Muscle of back (tissue), 3 donors: ENCODE measurements at regions not wholly inside any gene's neighbourhood (a gene's known extent, or its start where the extent isn't known, plus 50 kb on each side); places are given as distances from the start of the nearest gene placed in this dataset.

ENCODE experiments used
- DNase-seq, 3 donors: peaks; one replicate each; pipeline versions ENCODE4 v3.0.0 to v3.0.0-alpha.2; 2013

- peak in 1 of 3 donors; percentile 18 for DNase-seq
Measured at GRCh38 chr12:20188930-20189653, 179.2 kb upstream of the PDE3A start.

- DNase-seq: peak in 1 of 3 donors; percentile 33
Measured at GRCh38 chr12:20189767-20190166, 178.6 kb upstream of the PDE3A start.

GRCh38 chr12:20194171-20194570, 174.2 kb upstream of the PDE3A start:
- no peak for DNase-seq

GRCh38 chr12:20196767-20197166, 171.6 kb upstream of the PDE3A start:
- no peak for DNase-seq

- no peak for DNase-seq
Measured at GRCh38 chr12:20197411-20197810, 170.9 kb upstream of the PDE3A start.

- no peak for DNase-seq
Measured at GRCh38 chr12:20199780-20200179, 168.6 kb upstream of the PDE3A start.

- no peak for DNase-seq
Measured at GRCh38 chr12:20201733-20202132, 166.6 kb upstream of the PDE3A start.

GRCh38 chr12:20205854-20206253, 162.5 kb upstream of the PDE3A start:
- no peak for DNase-seq

- DNase-seq: no peak
Measured at GRCh38 chr12:20206410-20206809, 161.9 kb upstream of the PDE3A start.

- no peak for DNase-seq
Measured at GRCh38 chr12:20210621-20211215, 157.6 kb upstream of the PDE3A start.

GRCh38 chr12:20211541-20211940, 156.8 kb upstream of the PDE3A start:
- peak in 1 of 3 donors; percentile 26 for DNase-seq

GRCh38 chr12:20211981-20212421, 156.3 kb upstream of the PDE3A start:
- peak; percentile 41 to 68 (median 49) for DNase-seq

GRCh38 chr12:20212658-20213555, 155.4 kb upstream of the PDE3A start:
- DNase-seq: peak; percentile 90 to 98 (median 94)

- DNase-seq: peak; percentile 66 to 85 (median 68)
Measured at GRCh38 chr12:20213723-20214625, 154.4 kb upstream of the PDE3A start.

GRCh38 chr12:20220339-20220738, 148.0 kb upstream of the PDE3A start:
- DNase-seq: no peak

- DNase-seq: no peak
Measured at GRCh38 chr12:20232931-20233675, 135.2 kb upstream of the PDE3A start.

- no peak for DNase-seq
Measured at GRCh38 chr12:20234474-20234873, 133.9 kb upstream of the PDE3A start.

GRCh38 chr12:20237091-20237490, 131.2 kb upstream of the PDE3A start:
- no peak for DNase-seq

- peak; percentile 12 to 60 (median 34) for DNase-seq
Measured at GRCh38 chr12:20245491-20245890, 122.8 kb upstream of the PDE3A start.

- no peak for DNase-seq
Measured at GRCh38 chr12:20248646-20249045, 119.7 kb upstream of the PDE3A start.

- no peak for DNase-seq
Measured at GRCh38 chr12:20250761-20251160, 117.6 kb upstream of the PDE3A start.
